ENCODE measurements at regions not wholly inside any gene's neighbourhood (a gene's known extent, or its start where the extent isn't known, plus 50 kb on each side); places are given as distances from the start of the nearest gene placed in this dataset.
"Not testable (repeated sequence)": the region's sequence is repeated elsewhere in the genome, so short reads cannot be mapped to it uniquely, and the experiment has no call there.

DNA sequence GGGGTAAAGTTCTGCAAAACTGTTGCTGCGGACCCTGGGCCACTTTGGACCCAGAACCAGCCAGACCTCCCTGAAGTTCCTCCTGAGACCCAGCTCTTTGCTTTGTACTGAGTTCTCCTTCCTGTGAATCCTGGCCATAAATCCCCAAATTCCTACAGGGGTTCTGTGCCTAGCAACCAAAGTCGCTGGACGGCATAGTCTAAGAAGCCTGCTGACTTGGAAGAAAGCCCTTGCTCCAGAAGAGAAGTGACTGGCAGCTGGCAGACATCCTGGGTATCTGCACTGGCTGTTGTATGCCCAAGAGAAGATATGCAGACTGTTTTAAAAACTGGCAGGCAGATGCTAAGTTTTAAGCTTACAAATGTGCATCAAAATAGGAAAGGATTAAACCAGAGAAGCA, 99.9 kb upstream of the SLC24A4 start:
- DNase-seq (ENCODE audit: low read depth): no peak

DNA sequence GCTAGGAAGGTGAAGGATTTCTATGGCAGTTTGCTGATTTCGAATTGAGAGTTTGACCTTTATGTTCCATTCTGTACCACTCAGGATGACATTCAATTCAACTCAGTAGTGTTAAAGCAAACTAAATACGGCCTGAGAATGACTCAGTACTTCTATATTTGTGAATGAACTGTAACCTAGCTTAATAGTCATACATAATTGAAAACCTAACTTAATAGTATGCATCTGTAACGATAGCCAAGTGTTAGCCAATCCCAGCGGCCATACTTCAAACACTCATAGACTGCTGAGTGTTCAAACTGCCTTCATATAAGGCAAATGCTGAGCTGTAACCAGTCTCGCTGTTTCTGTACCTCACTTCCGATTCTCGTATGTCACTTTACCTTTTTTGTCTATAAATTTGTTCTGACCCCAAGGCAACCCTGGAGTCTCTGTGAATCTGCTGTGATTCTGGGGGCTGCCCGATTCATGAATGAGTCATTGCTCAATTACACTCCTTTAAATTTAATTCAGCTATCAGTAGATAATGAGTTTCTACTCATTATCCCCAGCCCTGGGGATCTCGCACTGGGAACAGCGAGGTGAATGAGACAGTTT, 98.5 kb upstream of the SLC24A4 start:
- DNase-seq (ENCODE audit: low read depth): peak; percentile 42

DNA sequence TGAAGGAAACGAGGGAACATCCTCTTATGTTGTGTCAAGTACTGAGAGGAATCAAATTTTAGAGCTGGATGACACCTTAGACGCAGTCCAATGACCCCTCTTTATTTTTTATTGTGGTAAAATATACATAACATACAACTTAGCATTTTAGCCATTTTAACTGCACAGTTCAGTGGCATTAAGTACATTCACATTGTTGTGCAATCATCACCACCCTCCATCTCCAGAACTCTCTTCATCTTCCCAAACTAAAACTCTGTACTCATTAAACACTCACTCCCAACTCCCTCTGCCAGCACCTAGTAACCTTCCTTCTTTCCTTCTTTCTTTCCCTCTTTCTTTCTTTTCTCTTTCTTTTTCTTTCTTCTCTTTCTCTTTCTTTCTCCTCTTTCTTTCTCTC, 97.2 kb upstream of the SLC24A4 start:
- no peak for DNase-seq (ENCODE audit: low read depth)

DNA sequence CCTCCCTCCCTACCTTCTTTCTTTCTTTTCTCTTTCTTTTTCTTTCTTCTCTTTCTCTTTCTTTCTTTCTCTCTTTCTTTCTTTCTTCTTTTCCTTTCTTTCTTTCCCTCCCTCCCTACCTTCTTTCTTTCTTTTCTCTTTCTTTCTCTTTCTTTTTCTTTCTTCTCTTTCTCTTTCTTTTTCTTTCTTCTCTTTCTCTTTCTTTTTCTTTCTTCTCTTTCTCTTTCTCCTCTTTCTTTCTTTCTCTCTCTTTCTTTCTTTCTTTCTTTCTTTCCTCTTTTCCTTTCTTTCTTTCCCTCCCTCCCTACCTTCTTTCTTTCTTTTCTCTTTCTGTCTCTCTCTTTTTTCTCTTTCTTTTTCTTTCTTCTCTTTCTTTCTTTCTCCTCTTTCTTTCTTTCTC, 96.8 kb upstream of the SLC24A4 start:
- not testable (repeated sequence) for DNase-seq (ENCODE audit: low read depth)

DNA sequence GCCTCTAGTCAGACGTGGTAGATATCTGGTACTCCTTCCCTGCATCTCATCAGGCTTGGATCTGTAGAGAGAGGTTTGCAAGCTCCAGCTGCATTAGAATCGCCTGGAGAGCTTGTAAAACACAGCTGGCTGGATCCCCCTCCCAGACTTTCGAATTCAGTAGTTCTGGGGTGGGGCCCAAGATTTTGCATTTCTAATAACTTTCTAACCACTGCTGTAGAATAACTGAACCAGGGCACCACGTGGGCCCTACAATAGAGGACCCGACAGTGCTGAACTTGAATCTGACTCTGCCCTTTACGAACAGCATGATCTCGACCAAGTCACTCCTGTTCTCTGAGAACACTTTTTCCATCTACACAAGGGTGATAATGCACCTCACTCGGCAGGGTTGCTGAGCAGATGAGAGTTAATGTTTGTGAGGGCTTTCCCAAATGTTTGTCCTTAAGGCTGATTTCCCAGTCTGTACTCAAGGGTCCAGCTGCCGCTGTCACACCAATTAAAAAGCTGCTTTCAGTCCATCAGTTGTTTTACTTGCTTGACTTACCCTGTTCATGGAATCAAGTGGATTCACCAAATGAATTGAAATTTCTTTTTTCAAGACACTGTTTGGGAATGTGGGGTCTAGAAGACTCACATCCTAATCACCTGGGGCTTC, 86.6 kb upstream of the SLC24A4 start:
- DNase-seq (ENCODE audit: low read depth): no peak

DNA sequence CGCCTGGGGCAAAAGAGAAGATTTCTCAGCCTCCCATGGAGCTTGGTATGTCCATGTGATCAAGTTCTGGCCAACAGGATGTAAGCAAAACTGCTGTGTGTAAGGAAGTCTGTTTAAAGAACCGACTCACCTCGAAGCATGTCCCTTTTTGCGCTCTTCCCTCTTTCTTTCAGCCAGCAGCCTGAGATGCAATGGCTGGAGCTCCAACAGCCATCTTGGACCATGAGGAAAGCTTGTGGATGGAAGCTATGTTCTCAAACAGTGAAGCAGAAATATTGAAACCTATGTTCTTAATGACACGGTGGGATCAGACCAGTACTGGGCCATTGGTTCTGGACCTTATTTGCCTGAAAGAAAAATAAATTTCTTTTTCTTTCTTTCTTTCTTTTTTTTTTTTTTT, 82.3 kb upstream of the SLC24A4 start:
- no peak for DNase-seq (ENCODE audit: low read depth)

DNA sequence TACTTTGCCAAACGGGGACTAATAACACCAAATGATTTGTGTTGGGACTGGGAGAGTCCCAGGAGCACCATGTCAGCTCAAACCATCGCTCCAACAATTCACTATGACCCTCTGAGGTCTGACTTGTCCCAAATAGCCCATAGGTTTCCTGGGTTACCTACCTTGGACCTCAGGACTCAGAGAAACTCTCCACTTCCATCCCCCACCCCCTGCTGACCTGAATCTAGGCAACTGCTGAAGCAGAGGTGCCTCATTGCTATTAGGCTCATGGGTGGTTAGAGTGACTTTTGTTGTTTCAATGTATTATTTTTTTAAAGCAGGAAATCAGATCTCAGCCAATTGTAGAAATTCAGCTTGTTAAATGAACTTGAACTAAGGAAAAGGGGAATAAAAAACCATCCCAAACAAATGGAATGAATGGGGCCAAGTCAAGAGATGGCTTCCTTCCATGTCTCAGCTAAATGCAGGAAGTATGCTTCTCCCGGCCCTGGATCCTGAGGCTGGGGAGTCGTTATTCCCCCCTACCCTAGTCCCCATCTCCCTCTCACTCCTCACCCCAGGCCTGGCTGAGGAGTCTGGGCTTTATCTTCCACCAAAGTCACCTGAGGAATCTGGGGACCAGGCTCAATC, 80.9 kb upstream of the SLC24A4 start:
- DNase-seq (ENCODE audit: low read depth): no peak

DNA sequence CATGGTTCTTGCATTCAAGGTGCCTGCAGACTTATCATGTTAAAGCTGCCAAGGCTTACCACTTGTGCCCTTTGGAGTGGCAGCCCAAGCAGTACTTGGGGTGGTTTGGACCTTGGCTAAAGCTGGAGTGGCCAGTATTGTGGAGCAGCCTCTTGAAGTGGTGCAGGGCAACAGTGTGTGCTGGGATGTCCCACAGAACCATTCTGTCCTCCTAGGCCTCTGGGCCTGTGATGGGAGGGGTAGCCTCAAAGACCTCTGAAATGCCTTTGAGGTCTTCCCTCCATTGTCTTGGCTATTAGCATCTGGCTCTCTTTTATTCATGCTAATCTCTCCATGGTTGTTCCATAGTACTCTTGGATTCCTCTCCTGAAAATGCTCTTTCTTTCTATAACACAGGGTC, 78.2 kb upstream of the SLC24A4 start:
- DNase-seq (ENCODE audit: low read depth): no peak

DNA sequence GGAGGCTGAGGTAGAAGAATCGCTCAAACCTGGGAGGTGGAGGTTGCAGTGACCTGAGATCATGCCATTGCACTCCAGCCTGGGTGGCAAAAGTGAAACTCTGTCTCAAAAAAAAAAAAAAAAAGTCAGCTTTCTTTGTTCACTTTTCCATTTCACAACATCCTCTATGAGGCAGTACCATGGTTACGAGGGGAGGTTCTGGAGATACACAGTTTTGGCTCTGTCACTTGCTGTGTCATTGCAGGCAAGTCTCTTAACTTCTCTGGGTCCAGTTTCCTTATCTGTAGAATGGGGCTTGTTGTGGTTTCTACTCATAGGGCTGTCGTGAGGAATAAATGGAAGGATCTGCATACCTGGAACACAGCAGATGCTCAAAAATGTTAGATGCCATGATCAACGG, 75.6 kb upstream of the SLC24A4 start:
- no peak for DNase-seq (ENCODE audit: low read depth)

DNA sequence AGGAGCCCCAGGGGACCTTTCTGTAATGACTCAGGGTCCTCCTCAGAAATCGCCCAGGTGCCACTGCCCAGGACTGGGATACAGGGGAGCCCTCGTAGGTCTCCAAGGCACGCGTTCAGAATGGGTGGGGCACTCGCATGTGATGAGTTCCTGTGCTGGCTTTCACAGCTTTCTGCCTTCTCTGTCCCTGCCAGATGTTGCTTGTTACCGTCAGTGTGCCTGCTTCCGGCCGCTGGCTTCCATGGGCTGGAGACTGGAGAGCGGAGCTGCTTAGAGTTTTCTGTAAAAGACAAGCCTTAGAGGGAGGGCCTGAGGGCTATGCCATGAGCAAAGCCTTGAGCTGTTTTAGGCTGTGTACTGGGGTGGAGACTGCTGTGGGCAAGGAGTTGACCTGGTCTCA, 75.0 kb upstream of the SLC24A4 start:
- no peak for DNase-seq (ENCODE audit: low read depth)

DNA sequence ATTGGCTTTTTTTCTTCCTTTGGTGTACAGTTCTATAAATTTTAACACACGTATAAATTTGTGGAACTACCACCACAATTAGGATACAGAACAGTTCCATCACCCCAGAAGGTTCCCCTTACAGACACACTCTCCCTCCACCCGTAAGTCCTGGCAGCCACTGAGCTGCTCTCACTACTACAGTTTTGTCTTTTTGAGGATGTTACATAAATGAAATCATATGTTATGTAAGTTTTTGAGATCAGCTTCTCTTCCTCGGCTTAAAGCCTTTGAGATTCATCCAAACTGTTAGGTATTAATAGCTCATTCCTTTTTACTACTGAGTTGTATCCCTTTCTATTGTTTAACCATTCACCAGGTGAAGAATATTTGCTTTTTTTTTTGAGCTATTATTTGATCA, 74.3 kb upstream of the SLC24A4 start:
- no peak for DNase-seq (ENCODE audit: low read depth)

DNA sequence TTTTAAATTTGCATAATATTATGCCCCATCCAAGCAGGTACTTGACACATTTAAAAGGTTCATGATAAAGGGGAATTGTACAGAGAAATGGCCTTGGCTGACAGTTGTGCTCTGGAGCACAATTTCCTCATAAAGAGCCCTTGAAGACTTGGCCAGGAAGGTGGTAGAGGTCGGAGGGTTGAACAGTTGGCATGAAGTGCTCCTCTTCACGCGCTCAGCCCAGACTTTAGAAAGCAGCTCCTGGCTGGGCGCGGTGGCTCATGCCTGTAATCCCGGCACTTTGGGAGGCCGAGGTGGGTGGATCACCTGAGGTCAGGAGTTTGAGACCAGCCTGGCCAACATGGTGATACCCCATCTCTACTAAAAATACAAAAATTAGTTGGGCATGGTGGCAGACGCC, 72.6 kb upstream of the SLC24A4 start:
- not testable (repeated sequence) for DNase-seq (ENCODE audit: low read depth)

DNA sequence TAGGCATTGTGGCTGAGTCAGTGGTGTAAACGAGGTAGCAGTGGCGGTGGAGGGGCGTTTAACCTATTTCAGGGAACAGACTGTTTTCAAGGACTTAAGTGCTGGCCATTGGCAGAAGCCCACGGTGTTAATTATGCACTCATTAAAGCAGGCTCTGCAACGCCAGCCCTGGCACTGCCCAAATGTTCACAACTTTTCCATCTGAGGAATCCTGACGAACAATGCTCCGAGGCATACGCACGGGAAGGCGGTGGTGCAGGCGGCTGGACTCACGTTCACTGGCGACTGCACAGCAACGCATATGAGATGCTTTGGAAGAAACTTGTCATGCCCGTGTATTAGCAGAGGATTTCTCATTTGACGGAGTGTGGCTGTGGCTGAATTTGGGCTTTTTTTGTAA, 70.6 kb upstream of the SLC24A4 start:
- no peak for DNase-seq (ENCODE audit: low read depth)

DNA sequence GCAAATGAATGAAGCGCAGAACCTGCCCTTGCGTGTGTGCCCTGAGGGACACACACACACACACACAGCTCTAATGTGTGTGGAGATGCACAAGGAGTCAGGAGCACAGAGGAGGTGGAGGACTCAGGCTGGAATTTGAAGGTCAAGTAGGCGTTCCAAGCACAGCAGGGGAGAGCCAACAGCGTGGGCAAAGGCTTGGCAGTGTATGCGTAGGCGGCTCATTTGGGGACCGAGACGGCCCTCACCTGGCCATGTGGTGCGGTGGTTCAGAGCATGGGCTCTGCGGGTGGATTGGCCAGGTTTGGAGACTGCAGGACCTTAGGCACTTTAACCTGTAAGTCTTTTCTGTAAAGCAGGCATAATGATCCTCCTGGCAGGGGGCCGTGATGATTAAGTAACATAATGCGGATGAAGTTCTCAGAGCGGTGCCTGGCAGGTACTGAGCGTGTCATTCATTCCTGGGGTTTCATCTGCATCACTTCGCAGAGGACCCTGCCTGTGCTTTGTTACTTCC, 69.5 kb upstream of the SLC24A4 start:
- DNase-seq (ENCODE audit: low read depth): no peak

DNA sequence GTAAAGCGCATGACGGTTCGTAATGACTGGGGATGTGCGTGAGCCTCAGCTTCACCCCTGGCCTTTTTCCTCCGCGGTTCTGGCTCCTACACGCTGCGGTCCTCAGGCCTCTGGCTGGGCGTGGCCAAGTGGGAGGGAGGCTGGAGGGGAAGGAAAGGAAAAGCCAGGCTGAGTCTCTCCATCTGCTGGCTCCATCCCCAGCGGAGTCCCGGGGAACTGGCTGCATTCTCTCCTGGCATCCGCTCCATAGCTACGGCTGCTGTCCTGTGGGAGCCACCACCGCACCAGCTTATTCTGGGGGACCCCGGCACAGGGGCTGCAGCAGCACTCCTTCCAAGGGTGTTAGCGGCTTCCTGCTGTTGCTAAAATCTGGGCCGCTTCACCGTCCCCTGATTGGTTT, 68.2 kb upstream of the SLC24A4 start:
- DNase-seq (ENCODE audit: low read depth): no peak

DNA sequence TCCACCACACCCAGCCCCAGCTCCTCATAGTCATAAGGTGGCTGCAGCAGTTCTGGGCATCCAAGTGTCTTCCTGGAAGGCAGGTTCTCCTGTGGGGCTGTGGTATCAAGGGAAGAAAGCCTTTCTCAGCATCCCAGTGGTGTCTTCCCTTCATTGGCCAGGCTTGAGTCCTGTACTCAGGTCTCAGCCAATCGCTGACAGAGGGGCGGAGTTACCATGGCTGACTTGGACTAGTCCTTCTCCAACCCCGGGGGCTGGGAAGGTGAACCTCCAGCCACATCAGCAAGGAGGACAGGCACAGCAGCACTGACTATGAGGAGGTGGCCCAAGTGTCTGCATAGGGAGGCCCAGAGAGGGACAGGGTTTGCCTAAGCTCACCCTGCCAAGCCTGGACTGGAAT, 64.0 kb upstream of the SLC24A4 start:
- DNase-seq (ENCODE audit: low read depth): no peak

DNA sequence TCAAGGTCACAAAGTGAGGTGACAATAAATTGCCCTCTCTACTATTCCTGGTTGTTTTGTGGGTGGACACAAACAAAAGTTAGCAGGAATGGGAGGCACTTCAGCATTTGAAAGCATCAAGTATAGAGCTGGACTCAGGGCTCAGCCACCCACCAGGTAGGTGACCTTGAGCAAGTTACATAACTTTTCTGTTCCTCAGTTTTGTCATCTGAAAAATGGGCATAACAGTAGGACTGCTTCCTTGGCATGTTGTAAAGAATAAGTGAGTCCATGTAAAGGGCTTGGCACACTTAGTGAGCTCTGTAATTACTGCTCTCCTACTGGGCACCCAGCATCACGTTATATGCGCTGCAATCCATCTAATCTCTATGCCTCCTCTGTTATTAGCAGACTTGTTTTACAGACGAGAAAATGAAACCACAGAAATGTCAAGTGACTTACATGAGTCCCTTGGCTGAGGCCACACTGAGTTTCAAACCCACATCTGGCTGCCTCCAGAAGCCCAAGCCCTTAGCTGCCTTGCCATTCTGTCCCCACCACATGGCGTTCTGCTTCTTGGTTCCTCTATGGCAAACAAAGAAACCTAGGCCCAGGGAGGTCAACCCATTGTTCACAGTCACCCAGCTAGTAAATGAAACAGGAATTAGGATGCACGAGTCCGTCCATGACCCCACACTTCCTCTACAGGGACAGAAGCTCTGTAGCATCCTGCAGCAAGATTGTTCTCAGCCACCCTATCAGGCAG, 63.2 kb upstream of the SLC24A4 start:
- DNase-seq (ENCODE audit: low read depth): no peak

DNA sequence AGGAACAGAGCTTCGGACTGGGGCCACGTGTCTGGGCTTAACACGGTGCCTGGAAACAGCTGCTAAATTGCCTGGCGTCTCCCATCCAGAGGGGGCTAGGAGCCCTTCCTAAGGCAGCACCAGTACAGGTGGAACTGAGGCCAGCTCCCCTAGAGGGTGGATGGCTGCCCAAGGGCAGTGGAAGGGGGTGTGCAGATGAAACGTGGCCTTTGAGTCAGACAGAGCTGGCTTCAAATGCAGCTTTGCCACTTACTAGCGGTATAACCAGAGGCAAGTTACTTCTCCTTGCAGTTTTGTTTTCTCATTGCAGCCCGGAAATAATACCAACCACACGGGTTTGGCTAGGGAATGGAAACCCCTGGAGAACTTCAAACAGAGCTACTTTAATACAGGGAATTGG, 59.3 kb upstream of the SLC24A4 start:
- DNase-seq (ENCODE audit: low read depth): no peak

DNA sequence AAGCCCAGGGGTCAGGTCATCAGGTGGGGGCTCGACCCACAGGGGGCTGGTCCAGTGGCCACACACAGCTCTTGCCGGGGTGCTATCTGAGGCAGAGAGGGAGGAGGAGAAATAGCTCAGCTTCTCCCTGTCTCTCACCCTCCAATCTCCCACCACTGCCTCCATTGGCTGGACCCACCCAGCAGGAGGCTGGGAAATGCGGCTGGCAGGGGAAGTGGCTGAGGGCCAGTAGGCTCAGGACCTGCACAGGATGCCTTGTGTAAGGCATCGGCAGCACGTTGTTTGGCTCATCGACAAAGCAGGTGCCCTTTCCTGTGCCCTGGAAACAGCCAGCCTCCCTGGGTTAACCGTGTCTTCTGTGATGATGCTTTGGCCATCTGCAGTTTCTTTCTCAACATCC, 58.8 kb upstream of the SLC24A4 start:
- no peak for DNase-seq (ENCODE audit: low read depth)

DNA sequence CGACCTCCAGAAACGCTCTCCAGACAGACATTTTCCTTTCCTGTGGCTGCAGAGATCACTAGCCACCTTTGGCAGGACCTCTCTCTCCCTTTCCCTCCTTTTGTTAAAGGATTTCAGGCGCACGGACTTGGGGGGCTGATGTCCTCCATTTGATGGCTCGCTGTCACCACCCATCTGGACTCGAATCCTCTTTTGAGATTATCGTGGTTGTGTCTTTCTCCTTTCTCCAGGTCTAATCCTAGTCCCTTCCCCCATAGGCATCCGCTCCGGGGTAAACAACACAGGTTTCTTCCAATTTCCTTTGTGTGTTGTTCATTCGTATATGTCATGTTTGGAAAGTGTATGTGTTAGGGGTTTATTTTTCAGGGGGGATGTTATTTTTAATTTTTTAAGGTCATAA, 56.7 kb upstream of the SLC24A4 start:
- DNase-seq (ENCODE audit: low read depth): no peak

Measured in ELR (cell line).